ENCODE measurements at regions not wholly inside any gene's neighbourhood (a gene's known extent, or its start where the extent isn't known, plus 50 kb on each side); places are given as distances from the start of the nearest gene placed in this dataset. TPM values are rescaled to one million over a fixed set of nuclear protein-coding genes. Genes with fewer than 3 reads are reported as not detected.
A peak's percentile ranks its signal among the peaks of the same experiment; 100 is the strongest.

GRCh38 chr9:90552317-90552716 lies 90.3 kb downstream of the DIRAS2 start:
- TF ChIP-seq CTCF (IDR thresholded peaks at IDR 0.05), result no peak
- DNase-seq, result no peak
- intact Hi-C loops (cut with DNase I), result no loop called here
- Histone ChIP-seq H3K9me3 (no peaks in the 10 kb centered on the region), H3K27me3 (ENCODE audit: low read depth) (no peaks in the 10 kb centered on the region), H3K4me3 (no peak overlapping the region), H3K4me1 (no peaks in the 10 kb centered on the region), H3K27ac (no peak overlapping the region), H3K36me3 (no peaks in the 10 kb centered on the region)
- no peak for ATAC-seq

- no peak overlapping the region for H3K4me3 ChIP-seq
- intact Hi-C loops (cut with DNase I), result no loop called here
- H3K27me3 ChIP-seq (ENCODE audit: low read depth), result no peaks in the 10 kb centered on the region
- no peak overlapping the region for H3K27ac ChIP-seq
- H3K36me3 ChIP-seq, result no peaks in the 10 kb centered on the region
- no peaks in the 10 kb centered on the region for H3K9me3 ChIP-seq
- DNase-seq (no peak), ATAC-seq (no peak)
- H3K4me1 ChIP-seq, result no peaks in the 10 kb centered on the region
- no peak for TF ChIP-seq CTCF (IDR thresholded peaks at IDR 0.05)
Observed at GRCh38 chr9:90555351-90556057, 87.1 kb downstream of the DIRAS2 start.

GRCh38 chr9:90556897-90557675 lies 85.5 kb downstream of the DIRAS2 start:
- no peak overlapping the region for H3K4me3 ChIP-seq
- no peaks in the 10 kb centered on the region for H3K27me3 ChIP-seq (ENCODE audit: low read depth)
- no peaks in the 10 kb centered on the region for H3K9me3 ChIP-seq
- no peak for TF ChIP-seq CTCF (IDR thresholded peaks at IDR 0.05)
- intact Hi-C loops (cut with DNase I), result no loop called here
- H3K27ac ChIP-seq, result no peak overlapping the region
- DNase-seq (no peak), ATAC-seq (no peak)
- H3K36me3 ChIP-seq, result no peaks in the 10 kb centered on the region
- H3K4me1 ChIP-seq, result no peaks in the 10 kb centered on the region

- Histone ChIP-seq H3K36me3 (no peaks in the 10 kb centered on the region), H3K4me3 (no peak overlapping the region), H3K27ac (no peak overlapping the region), H3K4me1 (no peaks in the 10 kb centered on the region), H3K9me3 (no peaks in the 10 kb centered on the region), H3K27me3 (ENCODE audit: low read depth) (no peaks in the 10 kb centered on the region)
- no peak for DNase-seq
- TF ChIP-seq CTCF (IDR thresholded peaks at IDR 0.05), result no peak
- intact Hi-C loops (cut with DNase I), result no loop called here
- peak in 1 of 2 donors; percentile 13 for ATAC-seq
Observed at GRCh38 chr9:90559075-90560073, 83.2 kb downstream of the DIRAS2 start.

Small RNA genes in the stretch of these regions (microRNA-seq; reads per million reads assigned to microRNA genes)
- gene MIR4290 (ENCODE audit: borderline number of aligned reads), result not detected

Measured in lower lobe of right lung (tissue), 2 donors.